Renal cortical epithelial cell (primary cell): ENCODE measurements at regions not wholly inside any gene's neighbourhood (a gene's known extent, or its start where the extent isn't known, plus 50 kb on each side); places are given as distances from the start of the nearest gene placed in this dataset.
"Not testable (repeated sequence)": the region's sequence is repeated elsewhere in the genome, so short reads cannot be mapped to it uniquely, and the experiment has no call there.

Experiments
- DNase-seq: peaks from one replicate; pipeline ENCODE4 v3.0.0-alpha.2; 2011; ENCODE audit warnings: low read depth

DNA sequence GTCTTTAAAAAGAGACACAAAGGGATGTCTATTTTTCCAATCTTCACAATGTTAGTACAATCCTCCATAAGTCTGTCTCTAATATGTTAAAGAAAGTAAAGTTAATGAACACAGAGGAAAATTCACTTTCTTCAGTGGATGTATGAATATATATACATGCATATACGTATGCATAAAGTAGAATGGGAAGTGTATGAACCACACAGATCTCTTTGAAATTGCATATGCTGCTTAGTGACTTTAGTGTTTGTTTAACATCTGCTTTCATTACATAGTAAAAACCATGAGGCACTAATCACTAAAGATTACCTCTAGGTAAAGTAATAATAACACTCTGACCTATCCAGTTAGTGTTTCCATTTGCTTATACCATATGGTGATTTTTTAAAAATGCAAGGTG, 451.2 kb downstream of the SEMA3D start:
- no peak for DNase-seq

GRCh38 chr7:84735011-84735410, 451.8 kb downstream of the SEMA3D start:
- DNase-seq = no peak

DNA sequence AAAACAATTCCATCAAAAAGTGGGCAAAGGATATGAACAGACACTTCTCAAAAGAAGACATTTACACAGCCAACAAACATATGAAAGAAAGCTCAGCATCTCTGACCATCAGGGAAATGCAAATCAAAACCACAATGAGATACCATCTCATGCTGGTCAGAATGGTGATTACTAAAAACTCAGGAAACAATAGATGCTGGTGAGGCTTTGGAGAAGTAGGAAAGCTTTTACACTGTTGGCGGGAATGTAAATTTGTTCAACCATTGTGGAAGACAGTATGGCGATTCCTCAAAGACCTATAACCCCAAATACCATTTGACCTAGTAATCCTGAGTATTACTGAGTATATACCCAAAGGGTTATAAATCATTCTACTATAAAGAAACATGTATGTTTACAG, 452.9 kb downstream of the SEMA3D start:
- DNase-seq = not testable (repeated sequence)

DNA sequence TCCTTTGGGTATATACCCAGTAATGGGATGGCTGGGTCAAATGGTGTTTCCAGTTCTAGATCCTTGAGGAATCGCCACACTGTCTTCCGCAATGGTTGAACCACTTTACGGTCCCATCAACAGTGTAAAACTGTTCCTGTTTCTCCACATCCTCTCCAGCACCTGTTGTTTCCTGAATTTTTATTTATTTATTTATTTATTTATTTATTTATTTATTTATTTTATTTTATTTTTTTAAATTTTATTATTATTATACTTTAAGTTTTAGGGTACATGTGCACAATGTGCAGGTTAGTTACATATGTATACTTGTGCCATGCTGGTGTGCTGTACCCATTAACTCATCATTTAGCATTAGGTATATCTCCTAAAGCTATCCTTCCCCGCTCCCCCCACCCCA, 456.0 kb downstream of the SEMA3D start:
- DNase-seq = not testable (repeated sequence)

GRCh38 chr7:84729284-84729683, 457.6 kb downstream of the SEMA3D start:
- no peak for DNase-seq

GRCh38 chr7:84722734-84723133, 464.1 kb downstream of the SEMA3D start:
- DNase-seq = no peak

DNA sequence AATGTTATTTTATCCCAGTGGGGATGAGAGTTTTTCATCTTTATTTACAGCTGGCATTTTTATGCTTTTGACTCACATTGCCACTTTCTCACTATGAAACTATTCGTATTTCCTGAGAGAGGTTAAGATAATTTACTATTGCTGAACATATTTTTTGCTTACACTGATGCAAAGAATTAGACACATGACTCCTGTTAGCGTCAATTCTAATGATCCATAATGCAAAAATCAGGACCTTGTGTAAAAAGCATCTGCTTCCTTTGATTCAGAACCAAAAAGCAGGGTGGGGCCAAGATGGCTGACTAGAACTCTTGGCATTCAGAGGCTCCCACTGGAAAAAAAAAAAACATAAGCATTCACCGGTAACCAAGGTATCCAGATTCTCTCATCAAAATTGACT, 464.8 kb downstream of the SEMA3D start:
- DNase-seq = no peak

GRCh38 chr7:84720456-84721097, 466.3 kb downstream of the SEMA3D start:
- no peak for DNase-seq

- no peak for DNase-seq
Observed at GRCh38 chr7:84714765-84715164, 472.1 kb downstream of the SEMA3D start.

- no peak for DNase-seq
Observed at GRCh38 chr7:84712374-84713121, 474.3 kb downstream of the SEMA3D start.

- DNase-seq = not testable (repeated sequence)
Observed at GRCh38 chr7:84710538-84710937, 476.3 kb downstream of the SEMA3D start.

DNA sequence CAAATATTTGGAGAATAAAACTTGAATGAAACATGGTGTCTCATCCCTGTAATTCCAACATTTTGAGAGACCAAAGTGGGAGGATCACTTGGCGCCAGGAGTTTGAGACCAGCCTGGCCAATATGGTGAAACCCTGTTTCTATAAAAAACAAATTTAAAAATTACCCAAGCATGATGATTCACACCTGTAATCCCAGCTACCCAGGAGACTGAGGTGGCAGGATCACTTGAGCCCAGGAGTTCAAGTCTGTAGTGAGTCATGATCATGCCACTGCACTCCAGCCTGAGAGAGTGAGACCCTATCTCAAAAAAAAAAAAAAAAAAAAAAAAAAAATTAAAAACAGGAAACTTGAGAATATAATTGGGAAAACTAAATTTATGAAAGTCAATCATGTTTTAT, 481.1 kb downstream of the SEMA3D start:
- peak; percentile 55 for DNase-seq

DNA sequence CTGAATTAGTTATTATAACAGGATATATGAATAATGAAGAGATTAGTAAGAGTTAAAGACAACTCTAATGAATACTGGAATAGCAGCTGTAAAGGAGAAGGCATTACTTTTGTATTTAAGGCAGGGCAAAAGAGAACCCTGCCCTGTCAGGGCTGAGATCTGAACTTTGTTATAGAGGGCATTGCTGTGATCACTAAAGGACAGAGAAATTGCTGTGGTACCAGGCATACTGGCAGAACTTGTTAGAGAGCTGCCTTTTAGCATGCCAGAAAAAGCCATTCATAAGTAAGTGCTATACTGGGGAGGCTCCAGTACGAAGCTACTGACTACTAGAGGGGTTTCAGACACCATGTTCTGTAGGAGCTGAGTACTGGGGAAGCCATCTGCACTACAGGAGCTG, 481.8 kb downstream of the SEMA3D start:
- DNase-seq = no peak

GRCh38 chr7:84704380-84704779, 482.5 kb downstream of the SEMA3D start:
- DNase-seq = no peak

DNA sequence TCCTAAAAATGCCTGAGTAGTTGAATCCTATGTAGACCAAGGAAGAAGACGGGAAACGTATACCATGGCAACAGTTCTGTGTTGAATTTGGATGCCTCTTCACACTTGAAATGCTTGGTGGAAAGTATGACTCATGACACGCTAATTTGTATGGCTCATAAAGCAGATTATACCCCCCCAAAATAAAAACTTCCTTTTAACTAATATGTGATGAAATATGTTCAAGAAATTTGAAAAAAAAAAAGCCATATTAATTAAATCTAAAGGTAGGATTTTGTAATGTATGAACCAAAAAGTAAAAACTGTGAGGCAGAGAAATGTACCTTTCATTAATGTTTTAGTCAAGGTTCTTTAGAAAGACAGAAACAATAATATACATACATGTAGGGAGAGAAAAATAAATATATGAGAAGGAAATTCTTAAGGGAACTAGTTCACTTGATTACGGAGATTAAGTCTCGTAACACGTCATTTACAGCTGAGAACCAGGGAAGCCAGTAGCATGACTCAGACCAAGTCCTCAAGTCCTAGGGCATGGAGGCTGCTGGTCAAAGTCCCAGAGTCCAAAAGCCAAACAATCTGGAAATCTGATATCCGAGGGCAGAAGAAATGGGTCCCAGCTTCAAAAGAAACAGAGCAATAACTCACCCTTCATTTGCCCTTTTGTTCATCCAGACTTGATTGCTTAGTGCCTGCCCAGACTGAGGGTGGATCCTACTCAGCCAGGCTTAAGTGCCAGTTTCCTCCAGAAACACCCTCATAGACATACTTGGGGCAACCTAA, 485.1 kb downstream of the SEMA3D start:
- peak; percentile 93 for DNase-seq

GRCh38 chr7:84700563-84701370, 486.1 kb downstream of the SEMA3D start:
- no peak for DNase-seq

- DNase-seq = peak; percentile 90
Observed at GRCh38 chr7:84697506-84697905, 489.4 kb downstream of the SEMA3D start.

GRCh38 chr7:84693483-84693882, 493.4 kb downstream of the SEMA3D start:
- DNase-seq = no peak

DNA sequence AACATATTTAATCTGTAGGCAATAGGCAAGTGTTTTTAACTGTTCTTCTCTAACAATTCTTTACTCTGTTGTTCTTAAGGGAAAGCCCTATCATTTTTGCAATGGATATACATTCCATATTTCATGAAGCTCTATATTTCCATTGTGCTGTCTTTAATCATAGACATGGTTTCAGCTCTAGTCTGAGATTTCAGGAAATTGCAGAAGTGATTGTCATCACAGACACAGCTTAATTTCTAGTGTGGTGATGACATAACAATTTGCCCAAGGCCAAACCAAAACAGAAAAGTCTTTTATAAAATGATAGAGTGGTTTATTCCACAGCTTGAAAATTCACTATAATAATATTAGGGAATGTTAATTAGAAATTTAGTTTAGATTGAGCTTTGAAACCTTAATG, 494.1 kb upstream of the SEMA3A start:
- DNase-seq = no peak

GRCh38 chr7:84686373-84686772, 491.8 kb upstream of the SEMA3A start:
- DNase-seq = peak; percentile 44

DNA sequence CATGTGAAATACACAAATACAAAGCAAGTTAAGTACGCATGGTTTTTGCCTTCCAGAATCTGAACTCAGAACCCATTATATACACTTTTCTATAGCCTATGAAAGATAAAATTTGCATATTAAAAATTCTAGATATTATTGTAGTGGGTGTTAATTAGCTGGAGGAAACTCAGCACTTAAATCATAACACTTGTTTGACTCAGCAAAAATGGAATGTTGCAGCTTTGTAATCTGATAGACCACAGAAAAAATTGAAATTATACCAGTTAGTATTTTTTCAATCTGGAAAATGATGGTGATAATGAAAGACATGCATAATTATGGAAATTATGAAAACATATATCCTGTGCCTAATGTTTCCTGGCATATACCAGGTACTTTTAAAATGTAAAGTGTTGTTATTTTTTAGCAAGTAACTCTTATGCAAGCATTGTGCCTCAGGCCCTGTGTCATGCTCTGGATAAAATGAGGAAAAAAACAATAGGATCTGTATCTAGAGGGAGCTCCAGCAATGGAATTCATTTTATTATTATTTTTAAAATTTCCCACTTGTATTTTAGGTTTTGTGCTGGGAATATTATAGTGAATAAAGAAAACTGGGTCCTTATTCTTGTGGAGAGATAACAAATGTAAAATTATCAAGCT, 490.4 kb upstream of the SEMA3A start:
- DNase-seq = no peak
